SK-N-SH (cell line): ENCODE measurements at regions not wholly inside any gene's neighbourhood (a gene's known extent, or its start where the extent isn't known, plus 50 kb on each side); places are given as distances from the start of the nearest gene placed in this dataset.

Experiments used
- CTCF ChIA-PET: fragments of 300-600, 350-600 bp; formaldehyde crosslinking; extraction: SDS; loops from one replicate; lab custom pipeline; 2021; lab: Yijun Ruan, JAX
- POLR2A ChIA-PET: fragments of 350-600 bp; sonication (Branson Sonifier 250); formaldehyde crosslinking; extraction: SDS; loops from one replicate; lab custom pipeline; 2020; ENCODE audit warnings: antibody characterized with exemption, inconsistent platforms; lab: Yijun Ruan, JAX
- DNase-seq: peaks from one replicate; pipeline ENCODE4 v3.0.0; 2012
- H2AFZ ChIP-seq: fragments of 200-600 bp; sonication (generic); 2 replicates; pipeline ENCODE4 v1.8.1; 2016; ENCODE audit warnings: antibody characterized with exemption, mild to moderate bottlenecking, low read depth
- H3F3A ChIP-seq: fragments of 200-600 bp; sonication (generic); replicated peaks from 2 replicates; pipeline ENCODE3; 2016; ENCODE audit warnings: antibody characterized with exemption, mild to moderate bottlenecking; ENCODE audit not compliant: insufficient read depth
- H3K27ac ChIP-seq, 2 experiments: fragments of 200-500 bp in 1 of 2; fragments of 200-600 bp in 1 of 2; sonication (Bioruptor generic) in 1 of 2; sonication (generic), shearing (Covaris generic) in 1 of 2; 2 replicates each; pipeline versions ENCODE4 v1.5.1 to v1.6.1; 2014 to 2016; ENCODE audit warnings: low read depth in 2 of 2, inconsistent platforms in 1 of 2, low read length in 1 of 2, mild to moderate bottlenecking in 1 of 2, mixed read lengths in 1 of 2
- H3K27me3 ChIP-seq: fragments of 200-600 bp; sonication (generic), shearing (Covaris generic); 2 replicates; pipeline ENCODE4 v1.6.1; 2016; ENCODE audit warnings: mixed run types; ENCODE audit not compliant: insufficient read depth
- H3K36me3 ChIP-seq, 2 experiments: fragments of 200-500 bp in 1 of 2; fragments of 200-600 bp in 1 of 2; sonication (Bioruptor generic) in 1 of 2; sonication (generic) in 1 of 2; replicated peaks in 1 of 2; 2 replicates each; pipeline versions ENCODE3 to v1.5.1; 2014 to 2016; ENCODE audit warnings: low read length in 1 of 2, mild to moderate bottlenecking in 1 of 2; ENCODE audit not compliant: insufficient read depth in 2 of 2, control insufficient read depth in 1 of 2
- H3K4me1 ChIP-seq, 2 experiments: fragments of 200-500 bp in 1 of 2; fragments of 200-600 bp in 1 of 2; sonication (Bioruptor generic) in 1 of 2; sonication (generic), shearing (Covaris generic) in 1 of 2; 2 replicates each; pipeline versions ENCODE4 v1.5.1 to v1.6.1; 2014 to 2016; ENCODE audit warnings: low read depth in 1 of 2, low read length in 1 of 2, mixed run types in 1 of 2; ENCODE audit not compliant: insufficient read depth in 2 of 2, control insufficient read depth in 1 of 2
- H3K4me2 ChIP-seq: fragments of 200-600 bp; sonication (generic), shearing (Covaris generic); 2 replicates; pipeline ENCODE4 v1.6.1; 2017; ENCODE audit warnings: mixed run types
- H3K4me3 ChIP-seq, 2 experiments: fragments of 200-500 bp in 1 of 2; fragments of 200-600 bp in 1 of 2; sonication (Bioruptor generic) in 1 of 2; sonication (generic), shearing (Covaris generic) in 1 of 2; 2 replicates each; pipeline versions ENCODE4 v1.5.1 to v1.8.1; 2014 to 2016; ENCODE audit warnings: low read depth in 2 of 2, inconsistent platforms in 1 of 2, low read length in 1 of 2, mild to moderate bottlenecking in 1 of 2, mixed read lengths in 1 of 2, moderate library complexity in 1 of 2
- H3K79me2 ChIP-seq: fragments of 200-600 bp; sonication (generic); 2 replicates; pipeline ENCODE4 v1.8.1; 2017; ENCODE audit warnings: mild to moderate bottlenecking; ENCODE audit not compliant: insufficient read depth
- H3K9ac ChIP-seq: fragments of 200-600 bp; sonication (generic); 2 replicates; pipeline ENCODE4 v1.6.1; 2017; ENCODE audit warnings: mixed run types
- H3K9me2 ChIP-seq: fragments of 200-600 bp; sonication (generic); 2 replicates; pipeline ENCODE4 v1.6.1; 2017; ENCODE audit warnings: mixed run types
- H3K9me3 ChIP-seq: fragments of 200-600 bp; sonication (generic); 2 replicates; pipeline ENCODE4 v1.6.1; 2017; ENCODE audit warnings: mixed run types, mild to moderate bottlenecking, moderate library complexity
- H4K20me1 ChIP-seq: fragments of 200-600 bp; sonication (generic); 2 replicates; pipeline ENCODE4 v1.6.1; 2017; ENCODE audit warnings: mild to moderate bottlenecking, mixed run types; ENCODE audit not compliant: insufficient read depth
- ELF1 ChIP-seq: IDR thresholded peaks from 2 replicates; pipeline ENCODE4 v1.4.0; 2012
- EZH2phosphoT487 ChIP-seq: fragments of 200-600 bp; sonication (generic); IDR thresholded peaks from 2 replicates; pipeline ENCODE4 v1.6.1; 2017; ENCODE audit warnings: low read depth, mixed run types, mild to moderate bottlenecking, antibody characterized with exemption, moderate library complexity, borderline replicate concordance
- FOSL2 ChIP-seq: IDR thresholded peaks from 2 replicates; pipeline ENCODE4 v1.4.0; 2012; ENCODE audit warnings: low read depth, mild to moderate bottlenecking, moderate library complexity, borderline replicate concordance
- FOXM1 ChIP-seq: IDR thresholded peaks from 2 replicates; pipeline ENCODE4 v1.4.0; 2012; ENCODE audit warnings: low read depth, mild to moderate bottlenecking
- GABPA ChIP-seq: IDR thresholded peaks from 2 replicates; pipeline ENCODE4 v1.4.0; 2012; ENCODE audit warnings: low read depth, mild to moderate bottlenecking
- NFIC ChIP-seq: IDR thresholded peaks from 2 replicates; pipeline ENCODE4 v1.4.0; 2012; ENCODE audit warnings: borderline replicate concordance
- RAD21 ChIP-seq: IDR thresholded peaks from 2 replicates; pipeline ENCODE4 v1.6.1; 2012; ENCODE audit warnings: mild to moderate bottlenecking, low read length
- RCOR1 ChIP-seq: fragments of 150-350 bp; IDR thresholded peaks from 2 replicates; pipeline ENCODE4 v1.6.1; 2017; ENCODE audit warnings: antibody characterized with exemption, low read length
- SIN3A ChIP-seq: IDR thresholded peaks from 2 replicates; pipeline ENCODE4 v1.6.1; 2012; ENCODE audit warnings: low read depth, mild to moderate bottlenecking, low read length, moderate library complexity, borderline replicate concordance
- SMC3 ChIP-seq: IDR thresholded peaks from 2 replicates; pipeline ENCODE4 v1.6.1; 2012; ENCODE audit warnings: low read depth, low read length, improper control_type of control experiment
- TCF12 ChIP-seq: IDR thresholded peaks from 2 replicates; pipeline ENCODE4 v1.4.0; 2012
- TEAD4 ChIP-seq: IDR thresholded peaks from 2 replicates; pipeline ENCODE4 v1.4.0; 2012; ENCODE audit warnings: mild to moderate bottlenecking, borderline replicate concordance; ENCODE audit not compliant: insufficient read depth
- WGBS: methylation state at CpG from one replicate; pipeline ENCODE4 v1.1.6; 2017; ENCODE audit warnings: low lambda C conversion rate; 5-methylcytosine and 5-hydroxymethylcytosine counted together
- TF ChIP-seq, protein P1 (sequence below): fragments of 200-600 bp; sonication (generic); IDR thresholded peaks from 2 replicates; pipeline ENCODE4 v1.6.1; 2017; ENCODE audit warnings: antibody characterized with exemption, mild to moderate bottlenecking, moderate library complexity
- TF ChIP-seq, protein P2 (sequence below): IDR thresholded peaks from 2 replicates; pipeline ENCODE4; 2012
- TF ChIP-seq, protein P3 (sequence below): IDR thresholded peaks from 2 replicates; pipeline ENCODE4 v1.4.0; 2012; ENCODE audit warnings: low read depth, borderline replicate concordance
- TF ChIP-seq, protein P4 (sequence below): IDR thresholded peaks from 2 replicates; pipeline ENCODE4 v1.4.0; 2012; ENCODE audit warnings: low read depth
- TF ChIP-seq, protein P5 (sequence below): IDR thresholded peaks from 2 replicates; pipeline ENCODE4 v1.6.1; 2012; ENCODE audit warnings: mild to moderate bottlenecking, low read depth, low read length, moderate library complexity
- TF ChIP-seq, protein P6 (sequence below): IDR thresholded peaks from 2 replicates; pipeline ENCODE4 v1.4.0; 2012; ENCODE audit warnings: low read depth, borderline replicate concordance

DNA sequence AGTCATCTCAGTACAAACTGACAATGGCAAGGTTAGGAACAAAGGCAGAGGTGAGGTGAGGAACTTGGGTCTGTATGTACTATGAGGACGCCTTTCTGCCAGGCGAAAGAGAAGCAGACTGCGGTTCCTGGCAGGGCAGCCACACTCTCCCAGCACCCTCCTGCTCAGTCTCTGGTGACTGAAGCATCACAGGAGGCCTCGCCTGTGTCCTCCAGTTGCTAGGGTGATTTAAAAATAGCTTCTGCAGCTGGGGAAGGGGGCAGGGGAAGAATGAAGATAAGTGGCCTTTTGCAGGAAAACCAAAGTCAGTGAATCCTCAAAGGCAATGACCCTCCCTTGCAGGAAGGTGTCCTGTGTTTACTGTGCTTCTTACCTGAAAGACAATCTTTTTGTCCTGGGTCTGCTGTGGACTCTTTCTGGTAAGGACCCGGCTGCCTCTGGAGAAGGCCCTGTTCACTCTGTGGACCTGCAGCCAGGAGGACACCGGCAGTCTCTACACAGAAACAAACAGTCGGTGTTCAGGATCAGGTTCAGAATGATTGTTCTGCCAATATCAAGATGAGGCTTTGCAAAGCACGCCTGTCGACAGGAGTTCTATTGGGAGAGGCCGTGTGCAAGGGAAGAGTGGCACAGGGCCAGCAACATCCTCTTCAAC lies 65.7 kb upstream of the DGKG start:
- H4K20me1 ChIP-seq, result no peaks in the 10 kb centered on the region
- POLR2A ChIA-PET, result no interaction called here
- H3K4me1 ChIP-seq, result peaks cover 0 to 15% of the 10 kb centered on the region in 2 experiments; a peak in 1 of 4 replicates
- no peak overlapping the region for H3K27ac ChIP-seq
- no peak overlapping the region for H3K4me3 ChIP-seq
- CTCF ChIA-PET, result interaction anchor here (0.6 to 1.1 kb wide), 2 partner anchors 12 to 112 kb away, joined by 3 read pairs; no protein-coding TSS in a partner anchor
- TF ChIP-seq EZH2phosphoT487, result no peak
- TF ChIP-seq, protein P1, sequence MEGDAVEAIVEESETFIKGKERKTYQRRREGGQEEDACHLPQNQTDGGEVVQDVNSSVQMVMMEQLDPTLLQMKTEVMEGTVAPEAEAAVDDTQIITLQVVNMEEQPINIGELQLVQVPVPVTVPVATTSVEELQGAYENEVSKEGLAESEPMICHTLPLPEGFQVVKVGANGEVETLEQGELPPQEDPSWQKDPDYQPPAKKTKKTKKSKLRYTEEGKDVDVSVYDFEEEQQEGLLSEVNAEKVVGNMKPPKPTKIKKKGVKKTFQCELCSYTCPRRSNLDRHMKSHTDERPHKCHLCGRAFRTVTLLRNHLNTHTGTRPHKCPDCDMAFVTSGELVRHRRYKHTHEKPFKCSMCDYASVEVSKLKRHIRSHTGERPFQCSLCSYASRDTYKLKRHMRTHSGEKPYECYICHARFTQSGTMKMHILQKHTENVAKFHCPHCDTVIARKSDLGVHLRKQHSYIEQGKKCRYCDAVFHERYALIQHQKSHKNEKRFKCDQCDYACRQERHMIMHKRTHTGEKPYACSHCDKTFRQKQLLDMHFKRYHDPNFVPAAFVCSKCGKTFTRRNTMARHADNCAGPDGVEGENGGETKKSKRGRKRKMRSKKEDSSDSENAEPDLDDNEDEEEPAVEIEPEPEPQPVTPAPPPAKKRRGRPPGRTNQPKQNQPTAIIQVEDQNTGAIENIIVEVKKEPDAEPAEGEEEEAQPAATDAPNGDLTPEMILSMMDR, result no peak
- TF ChIP-seq, protein P2, sequence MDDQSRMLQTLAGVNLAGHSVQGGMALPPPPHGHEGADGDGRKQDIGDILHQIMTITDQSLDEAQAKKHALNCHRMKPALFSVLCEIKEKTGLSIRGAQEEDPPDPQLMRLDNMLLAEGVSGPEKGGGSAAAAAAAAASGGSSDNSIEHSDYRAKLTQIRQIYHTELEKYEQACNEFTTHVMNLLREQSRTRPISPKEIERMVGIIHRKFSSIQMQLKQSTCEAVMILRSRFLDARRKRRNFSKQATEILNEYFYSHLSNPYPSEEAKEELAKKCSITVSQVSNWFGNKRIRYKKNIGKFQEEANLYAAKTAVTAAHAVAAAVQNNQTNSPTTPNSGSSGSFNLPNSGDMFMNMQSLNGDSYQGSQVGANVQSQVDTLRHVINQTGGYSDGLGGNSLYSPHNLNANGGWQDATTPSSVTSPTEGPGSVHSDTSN, result no peak
- TF ChIP-seq ELF1, result no peak
- TF ChIP-seq, protein P3, sequence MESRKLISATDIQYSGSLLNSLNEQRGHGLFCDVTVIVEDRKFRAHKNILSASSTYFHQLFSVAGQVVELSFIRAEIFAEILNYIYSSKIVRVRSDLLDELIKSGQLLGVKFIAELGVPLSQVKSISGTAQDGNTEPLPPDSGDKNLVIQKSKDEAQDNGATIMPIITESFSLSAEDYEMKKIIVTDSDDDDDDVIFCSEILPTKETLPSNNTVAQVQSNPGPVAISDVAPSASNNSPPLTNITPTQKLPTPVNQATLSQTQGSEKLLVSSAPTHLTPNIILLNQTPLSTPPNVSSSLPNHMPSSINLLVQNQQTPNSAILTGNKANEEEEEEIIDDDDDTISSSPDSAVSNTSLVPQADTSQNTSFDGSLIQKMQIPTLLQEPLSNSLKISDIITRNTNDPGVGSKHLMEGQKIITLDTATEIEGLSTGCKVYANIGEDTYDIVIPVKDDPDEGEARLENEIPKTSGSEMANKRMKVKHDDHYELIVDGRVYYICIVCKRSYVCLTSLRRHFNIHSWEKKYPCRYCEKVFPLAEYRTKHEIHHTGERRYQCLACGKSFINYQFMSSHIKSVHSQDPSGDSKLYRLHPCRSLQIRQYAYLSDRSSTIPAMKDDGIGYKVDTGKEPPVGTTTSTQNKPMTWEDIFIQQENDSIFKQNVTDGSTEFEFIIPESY, result no peak
- TF ChIP-seq NFIC, result no peak
- no peak for TF ChIP-seq FOXM1
- no peak for TF ChIP-seq TEAD4
- TF ChIP-seq FOSL2, result no peak
- no peak for TF ChIP-seq TCF12
- TF ChIP-seq SMC3, result no peak
- no peak for TF ChIP-seq SIN3A
- TF ChIP-seq RCOR1, result no peak
- TF ChIP-seq, protein P4, sequence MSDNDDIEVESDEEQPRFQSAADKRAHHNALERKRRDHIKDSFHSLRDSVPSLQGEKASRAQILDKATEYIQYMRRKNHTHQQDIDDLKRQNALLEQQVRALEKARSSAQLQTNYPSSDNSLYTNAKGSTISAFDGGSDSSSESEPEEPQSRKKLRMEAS, result no peak
- TF ChIP-seq, protein P5, sequence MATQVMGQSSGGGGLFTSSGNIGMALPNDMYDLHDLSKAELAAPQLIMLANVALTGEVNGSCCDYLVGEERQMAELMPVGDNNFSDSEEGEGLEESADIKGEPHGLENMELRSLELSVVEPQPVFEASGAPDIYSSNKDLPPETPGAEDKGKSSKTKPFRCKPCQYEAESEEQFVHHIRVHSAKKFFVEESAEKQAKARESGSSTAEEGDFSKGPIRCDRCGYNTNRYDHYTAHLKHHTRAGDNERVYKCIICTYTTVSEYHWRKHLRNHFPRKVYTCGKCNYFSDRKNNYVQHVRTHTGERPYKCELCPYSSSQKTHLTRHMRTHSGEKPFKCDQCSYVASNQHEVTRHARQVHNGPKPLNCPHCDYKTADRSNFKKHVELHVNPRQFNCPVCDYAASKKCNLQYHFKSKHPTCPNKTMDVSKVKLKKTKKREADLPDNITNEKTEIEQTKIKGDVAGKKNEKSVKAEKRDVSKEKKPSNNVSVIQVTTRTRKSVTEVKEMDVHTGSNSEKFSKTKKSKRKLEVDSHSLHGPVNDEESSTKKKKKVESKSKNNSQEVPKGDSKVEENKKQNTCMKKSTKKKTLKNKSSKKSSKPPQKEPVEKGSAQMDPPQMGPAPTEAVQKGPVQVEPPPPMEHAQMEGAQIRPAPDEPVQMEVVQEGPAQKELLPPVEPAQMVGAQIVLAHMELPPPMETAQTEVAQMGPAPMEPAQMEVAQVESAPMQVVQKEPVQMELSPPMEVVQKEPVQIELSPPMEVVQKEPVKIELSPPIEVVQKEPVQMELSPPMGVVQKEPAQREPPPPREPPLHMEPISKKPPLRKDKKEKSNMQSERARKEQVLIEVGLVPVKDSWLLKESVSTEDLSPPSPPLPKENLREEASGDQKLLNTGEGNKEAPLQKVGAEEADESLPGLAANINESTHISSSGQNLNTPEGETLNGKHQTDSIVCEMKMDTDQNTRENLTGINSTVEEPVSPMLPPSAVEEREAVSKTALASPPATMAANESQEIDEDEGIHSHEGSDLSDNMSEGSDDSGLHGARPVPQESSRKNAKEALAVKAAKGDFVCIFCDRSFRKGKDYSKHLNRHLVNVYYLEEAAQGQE, result no peak
- TF ChIP-seq, protein P6, sequence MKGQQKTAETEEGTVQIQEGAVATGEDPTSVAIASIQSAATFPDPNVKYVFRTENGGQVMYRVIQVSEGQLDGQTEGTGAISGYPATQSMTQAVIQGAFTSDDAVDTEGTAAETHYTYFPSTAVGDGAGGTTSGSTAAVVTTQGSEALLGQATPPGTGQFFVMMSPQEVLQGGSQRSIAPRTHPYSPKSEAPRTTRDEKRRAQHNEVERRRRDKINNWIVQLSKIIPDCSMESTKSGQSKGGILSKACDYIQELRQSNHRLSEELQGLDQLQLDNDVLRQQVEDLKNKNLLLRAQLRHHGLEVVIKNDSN, result no peak
- no peak for TF ChIP-seq GABPA
- no peak for TF ChIP-seq RAD21
- DNase-seq, result peak; percentile 34
- H3K9me2 ChIP-seq, result no peaks in the 10 kb centered on the region
- no peaks in the 10 kb centered on the region for H3K79me2 ChIP-seq
- no peak overlapping the region for H2AFZ ChIP-seq
- 77% methylated on average over 10 of the region's 10 CpGs for WGBS
- H3K36me3 ChIP-seq, result no peaks in the 10 kb centered on the region
- no peaks in the 10 kb centered on the region for H3K27me3 ChIP-seq
- H3K4me2 ChIP-seq, result no peak overlapping the region
- H3K9ac ChIP-seq, result no peak overlapping the region
- no peaks in the 10 kb centered on the region for H3F3A ChIP-seq
- no peaks in the 10 kb centered on the region for H3K9me3 ChIP-seq
